ENCODE measurements at regions not wholly inside any gene's neighbourhood (a gene's known extent, or its start where the extent isn't known, plus 50 kb on each side); places are given as distances from the start of the nearest gene placed in this dataset.
A peak's percentile ranks its signal among the peaks of the same experiment; 100 is the strongest.

DNA sequence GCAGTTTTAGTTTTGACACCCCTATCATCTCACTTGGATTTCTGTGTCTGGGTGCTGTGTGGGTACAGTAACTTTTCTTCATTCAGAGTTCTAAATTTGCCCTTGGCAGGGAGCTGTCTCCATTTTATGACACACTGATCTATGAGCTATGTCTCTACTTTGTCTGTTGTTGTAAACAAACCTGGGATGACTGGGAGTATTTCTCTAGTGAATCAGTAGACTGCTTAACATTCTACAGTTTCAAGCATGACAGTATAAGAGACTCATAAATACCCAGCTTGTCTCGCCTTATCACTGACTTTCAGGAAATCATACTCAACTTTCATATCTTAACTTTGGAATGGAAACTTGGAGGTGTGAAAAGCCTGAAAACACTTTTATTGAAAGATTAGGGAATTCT is 212.1 kb upstream of the NUDT12 start:
- no peak for TF ChIP-seq GATA2 (IDR thresholded peaks at IDR 0.05; ENCODE audit: low read depth, low read length)
- TF ChIP-seq GATA3 (IDR thresholded peaks at IDR 0.05; ENCODE audit: low read depth, low read length): no peak

GRCh38 chr5:103772248-103772647 is 209.7 kb upstream of the NUDT12 start:
- no peak for TF ChIP-seq GATA2 (IDR thresholded peaks at IDR 0.05; ENCODE audit: low read depth, low read length)
- no peak for TF ChIP-seq GATA3 (IDR thresholded peaks at IDR 0.05; ENCODE audit: low read depth, low read length)

- TF ChIP-seq GATA2 (IDR thresholded peaks at IDR 0.05; ENCODE audit: low read depth, low read length): no peak
- TF ChIP-seq GATA3 (IDR thresholded peaks at IDR 0.05; ENCODE audit: low read depth, low read length): no peak
These were observed 201.8 kb upstream of the NUDT12 start for GRCh38 chr5:103764403-103764802.

- TF ChIP-seq GATA2 (IDR thresholded peaks at IDR 0.05; ENCODE audit: low read depth, low read length) (no peak), GATA3 (IDR thresholded peaks at IDR 0.05; ENCODE audit: low read depth, low read length) (no peak)
These were observed 196.4 kb upstream of the NUDT12 start for GRCh38 chr5:103758996-103759395.

DNA sequence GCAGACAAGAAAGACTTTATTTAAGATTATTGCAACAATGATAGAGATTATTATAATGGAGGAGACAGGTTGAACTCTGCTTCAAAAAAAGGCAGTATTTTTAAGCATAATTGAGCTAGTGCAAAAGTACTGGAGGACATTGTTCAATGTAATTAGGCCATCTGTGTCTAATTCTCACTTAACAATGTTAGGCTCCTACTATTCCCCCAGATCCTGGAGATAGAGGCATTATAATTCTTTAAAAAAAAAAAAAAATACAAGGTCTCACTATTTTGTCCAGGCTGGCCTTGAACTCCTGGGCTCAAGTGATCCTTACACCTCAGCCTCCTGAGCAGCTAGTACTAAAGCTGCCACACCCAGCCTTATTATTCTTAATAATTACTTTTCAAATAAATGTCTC is 193.4 kb upstream of the NUDT12 start:
- peak; percentile 64 for TF ChIP-seq GATA2 (IDR thresholded peaks at IDR 0.05; ENCODE audit: low read depth, low read length)
- peak; percentile 69; the same call in 1 of the 2 replicates for TF ChIP-seq GATA3 (IDR thresholded peaks at IDR 0.05; ENCODE audit: low read depth, low read length)

GRCh38 chr5:103745353-103746065 is 182.9 kb upstream of the NUDT12 start:
- TF ChIP-seq GATA3 (IDR thresholded peaks at IDR 0.05; ENCODE audit: low read depth, low read length) (no peak), GATA2 (IDR thresholded peaks at IDR 0.05; ENCODE audit: low read depth, low read length) (no peak)

DNA sequence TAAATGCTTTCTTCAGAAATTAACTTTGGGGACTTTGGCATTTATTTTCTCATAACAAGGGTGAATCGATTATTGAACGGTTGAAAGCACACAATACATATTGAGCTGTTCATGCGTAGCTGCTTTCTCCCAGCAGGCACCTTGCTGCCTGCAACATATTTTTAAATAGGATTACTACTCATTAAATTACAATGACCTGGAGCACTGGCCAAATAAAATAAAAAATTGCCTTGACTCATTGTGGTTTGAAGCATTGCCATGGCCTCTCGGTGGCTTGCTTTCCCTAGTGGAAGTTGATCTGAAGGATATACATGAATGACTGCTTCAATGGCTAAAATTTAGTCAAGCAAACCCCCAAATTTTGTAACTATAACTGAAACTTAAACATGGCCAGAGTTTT is 181.6 kb upstream of the NUDT12 start:
- TF ChIP-seq GATA2 (IDR thresholded peaks at IDR 0.05; ENCODE audit: low read depth, low read length) (no peak), GATA3 (IDR thresholded peaks at IDR 0.05; ENCODE audit: low read depth, low read length) (no peak)

- TF ChIP-seq GATA2 (IDR thresholded peaks at IDR 0.05; ENCODE audit: low read depth, low read length) (no peak), GATA3 (IDR thresholded peaks at IDR 0.05; ENCODE audit: low read depth, low read length) (no peak)
These were observed 180.8 kb upstream of the NUDT12 start for GRCh38 chr5:103743421-103743820.

- no peak for TF ChIP-seq GATA3 (IDR thresholded peaks at IDR 0.05; ENCODE audit: low read depth, low read length)
- TF ChIP-seq GATA2 (IDR thresholded peaks at IDR 0.05; ENCODE audit: low read depth, low read length): no peak
These were observed 179.4 kb upstream of the NUDT12 start for GRCh38 chr5:103741984-103742383.

- TF ChIP-seq GATA3 (IDR thresholded peaks at IDR 0.05; ENCODE audit: low read depth, low read length) (no peak), GATA2 (IDR thresholded peaks at IDR 0.05; ENCODE audit: low read depth, low read length) (no peak)
These were observed 161.7 kb upstream of the NUDT12 start for GRCh38 chr5:103724271-103724670.

GRCh38 chr5:103721183-103721582 is 158.6 kb upstream of the NUDT12 start:
- no peak for TF ChIP-seq GATA2 (IDR thresholded peaks at IDR 0.05; ENCODE audit: low read depth, low read length)
- TF ChIP-seq GATA3 (IDR thresholded peaks at IDR 0.05; ENCODE audit: low read depth, low read length): no peak

- TF ChIP-seq GATA3 (IDR thresholded peaks at IDR 0.05; ENCODE audit: low read depth, low read length) (no peak), GATA2 (IDR thresholded peaks at IDR 0.05; ENCODE audit: low read depth, low read length) (no peak)
These were observed 155.5 kb upstream of the NUDT12 start for GRCh38 chr5:103718108-103718507.

DNA sequence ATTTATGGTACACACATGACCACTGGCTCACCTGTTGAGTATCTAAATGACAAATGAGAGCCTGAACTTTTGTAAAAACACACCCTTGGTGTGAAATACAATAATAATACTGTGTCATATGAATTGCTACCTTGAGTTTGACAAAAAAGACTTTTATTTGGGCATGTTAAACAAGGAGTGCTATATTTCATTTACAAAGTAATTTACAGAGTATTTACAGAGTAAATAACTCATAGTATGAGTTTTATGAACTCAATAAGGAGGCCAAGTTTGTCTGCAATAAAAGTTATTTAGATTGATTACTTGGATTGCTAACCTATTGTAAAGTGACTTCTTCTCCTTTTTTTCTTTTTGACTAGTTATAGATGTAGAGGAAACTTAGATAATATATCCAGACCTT is 146.0 kb upstream of the NUDT12 start:
- TF ChIP-seq GATA3 (IDR thresholded peaks at IDR 0.05; ENCODE audit: low read depth, low read length) (no peak), GATA2 (IDR thresholded peaks at IDR 0.05; ENCODE audit: low read depth, low read length) (no peak)

GRCh38 chr5:103706939-103707682 is 144.5 kb upstream of the NUDT12 start:
- no peak for TF ChIP-seq GATA2 (IDR thresholded peaks at IDR 0.05; ENCODE audit: low read depth, low read length)
- no peak for TF ChIP-seq GATA3 (IDR thresholded peaks at IDR 0.05; ENCODE audit: low read depth, low read length)

DNA sequence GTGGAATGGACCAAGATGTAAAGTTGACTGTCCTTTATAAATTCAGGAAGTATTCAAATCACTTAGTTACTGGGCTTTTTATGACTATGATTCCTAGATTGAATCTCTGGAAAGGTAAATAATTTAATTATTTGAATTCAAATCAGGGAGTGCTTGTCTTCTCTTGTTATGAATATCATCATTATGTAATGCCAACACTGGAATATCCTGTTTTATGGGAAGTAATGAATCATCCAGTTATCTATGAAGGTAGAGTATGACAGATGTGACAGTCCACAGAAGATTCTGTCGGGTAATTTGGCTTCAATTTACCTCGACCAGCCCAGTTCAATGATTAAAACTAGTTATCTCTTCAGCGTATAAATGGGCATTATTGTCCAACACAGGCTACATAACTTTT is 141.0 kb upstream of the NUDT12 start:
- TF ChIP-seq GATA3 (IDR thresholded peaks at IDR 0.05; ENCODE audit: low read depth, low read length): no peak
- TF ChIP-seq GATA2 (IDR thresholded peaks at IDR 0.05; ENCODE audit: low read depth, low read length): no peak
